HG03378 (cell line): ENCODE measurements at regions not wholly inside any gene's neighbourhood (a gene's known extent, or its start where the extent isn't known, plus 50 kb on each side); places are given as distances from the start of the nearest gene placed in this dataset.
A peak's percentile ranks its signal among the peaks of the same experiment; 100 is the strongest.
"Not testable (repeated sequence)": the region's sequence is repeated elsewhere in the genome, so short reads cannot be mapped to it uniquely, and the experiment has no call there.

Experiments
- ATAC-seq: cut with Tn5 transposase; IDR thresholded peaks from one replicate; pipeline ENCODE4 v1.9.1; 2021; ENCODE audit warnings: mild to moderate bottlenecking, moderate library complexity; ENCODE audit not compliant: unreplicated experiment

GRCh38 chr13:66154976-66155375 is 1075.2 kb downstream of the PCDH9 start:
- ATAC-seq: no peak

DNA sequence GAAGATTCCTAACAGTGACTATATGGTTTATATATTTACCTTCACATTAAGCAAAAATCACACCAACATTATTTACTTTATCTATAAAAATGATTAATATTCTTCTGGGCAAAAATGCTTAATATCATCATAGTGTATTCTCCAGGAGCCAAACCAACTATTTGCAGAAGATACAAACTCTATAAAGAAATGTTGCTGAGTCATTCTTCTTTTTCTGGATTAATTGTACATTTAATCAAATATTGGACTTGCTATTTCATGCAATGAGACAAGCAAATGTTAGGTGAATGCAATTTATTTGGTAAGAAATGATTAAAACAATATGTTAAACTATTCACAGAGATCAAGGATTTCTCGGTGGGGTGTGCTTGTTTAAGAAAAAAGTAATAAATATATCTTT is 1075.8 kb downstream of the PCDH9 start:
- ATAC-seq: no peak

- ATAC-seq: no peak
Measured at GRCh38 chr13:66152596-66152995, 1077.5 kb downstream of the PCDH9 start.

- ATAC-seq: not testable (repeated sequence)
Measured at GRCh38 chr13:66144357-66144756, 1085.8 kb downstream of the PCDH9 start.

GRCh38 chr13:66139701-66140100 is 1090.4 kb downstream of the PCDH9 start:
- ATAC-seq: peak; percentile 27

DNA sequence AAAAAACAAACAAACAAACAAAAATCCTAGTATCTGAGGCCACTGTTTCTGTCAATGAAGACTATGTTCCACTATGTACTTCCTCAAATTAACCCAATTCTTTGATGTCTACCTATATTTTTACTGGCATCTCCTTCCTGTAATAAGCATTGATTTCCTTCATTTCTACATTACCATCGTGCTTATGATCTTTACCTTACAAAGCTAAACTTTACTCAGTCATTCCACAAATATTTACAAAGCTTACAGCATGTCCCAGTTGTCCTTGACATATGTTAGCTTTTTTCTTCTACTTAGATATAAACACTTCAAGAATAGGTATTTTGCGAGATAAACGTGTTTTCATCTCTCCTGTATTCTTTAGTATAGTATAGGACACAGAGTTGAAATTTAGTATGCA is 1090.9 kb downstream of the PCDH9 start:
- no peak for ATAC-seq

DNA sequence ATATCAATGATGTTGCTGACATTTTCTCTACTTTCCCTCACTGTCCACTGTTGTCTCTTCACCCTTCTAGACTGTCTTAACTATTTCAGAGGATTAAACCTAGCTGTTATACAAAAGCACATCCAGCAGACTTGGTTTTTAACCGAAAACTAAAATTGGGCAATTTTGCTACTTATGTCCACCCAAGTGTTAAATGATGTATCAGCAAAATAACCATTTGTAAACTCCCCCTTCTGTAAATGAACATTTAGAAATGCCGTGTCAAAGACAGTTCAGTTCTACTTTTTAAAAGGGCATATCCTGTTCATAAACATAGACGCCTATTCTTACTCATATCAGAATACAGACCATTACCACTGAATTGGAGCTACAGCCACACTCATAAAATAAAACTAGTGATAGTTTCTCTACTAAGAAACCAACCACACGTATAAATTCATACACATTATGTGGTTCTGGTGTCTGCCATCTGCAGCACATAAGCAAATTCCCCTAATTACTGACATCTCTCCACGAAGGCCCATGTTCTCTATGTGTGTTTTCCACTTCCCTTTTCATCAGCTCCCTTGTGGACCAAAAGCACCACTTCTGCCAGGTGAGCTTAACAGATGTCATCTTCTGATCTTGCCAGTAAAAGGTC is 1091.8 kb downstream of the PCDH9 start:
- peak; percentile 95 for ATAC-seq

DNA sequence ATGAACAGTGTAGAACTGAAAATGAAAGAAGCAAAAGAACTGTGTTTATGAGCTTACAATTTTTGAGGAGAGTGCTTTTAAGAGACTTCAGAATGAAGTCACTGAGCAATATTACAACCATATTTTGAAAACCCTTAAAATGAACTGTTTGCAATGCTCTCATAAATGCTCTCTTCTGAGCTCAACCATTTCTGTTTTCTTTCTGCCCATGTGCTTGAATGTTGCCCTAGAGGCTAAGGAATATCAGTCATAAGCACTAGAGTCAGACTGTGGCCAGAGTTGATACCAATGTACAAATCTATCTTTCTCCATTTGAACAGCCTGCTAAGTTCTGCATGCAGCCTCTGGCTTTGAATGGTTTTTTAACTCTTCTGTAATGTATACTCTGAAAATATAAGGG is 1092.8 kb downstream of the PCDH9 start:
- ATAC-seq: peak; percentile 16

DNA sequence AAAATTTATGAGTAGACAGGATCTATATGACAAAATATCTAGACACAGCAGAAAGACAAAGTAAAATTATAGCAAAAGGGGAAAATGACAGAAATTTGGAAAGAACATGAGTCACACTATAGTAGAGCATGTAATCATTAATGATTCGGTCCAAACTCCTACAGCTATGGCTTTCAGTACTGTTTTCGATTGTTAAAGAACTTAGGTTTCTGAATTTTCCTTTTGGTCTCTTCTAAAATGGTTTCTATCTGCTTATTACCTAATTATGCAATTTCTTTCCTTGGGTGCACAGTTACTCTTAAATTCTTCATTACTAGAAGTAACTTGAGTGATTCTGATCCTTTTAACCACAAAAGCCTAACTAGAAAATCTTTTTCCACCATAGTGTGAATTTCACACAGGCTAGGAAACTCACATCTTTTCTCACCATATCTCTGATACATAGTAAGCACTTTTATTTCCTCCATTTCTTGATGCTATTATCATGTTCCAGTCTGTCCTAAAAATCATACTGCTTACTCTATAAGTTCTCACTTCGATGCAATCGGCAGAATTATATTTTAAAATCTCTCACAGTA is 1101.4 kb downstream of the PCDH9 start:
- peak; percentile 97 for ATAC-seq

GRCh38 chr13:66128201-66128600 is 1101.9 kb downstream of the PCDH9 start:
- no peak for ATAC-seq

GRCh38 chr13:66117563-66117962 is 1112.6 kb downstream of the PCDH9 start:
- no peak for ATAC-seq

DNA sequence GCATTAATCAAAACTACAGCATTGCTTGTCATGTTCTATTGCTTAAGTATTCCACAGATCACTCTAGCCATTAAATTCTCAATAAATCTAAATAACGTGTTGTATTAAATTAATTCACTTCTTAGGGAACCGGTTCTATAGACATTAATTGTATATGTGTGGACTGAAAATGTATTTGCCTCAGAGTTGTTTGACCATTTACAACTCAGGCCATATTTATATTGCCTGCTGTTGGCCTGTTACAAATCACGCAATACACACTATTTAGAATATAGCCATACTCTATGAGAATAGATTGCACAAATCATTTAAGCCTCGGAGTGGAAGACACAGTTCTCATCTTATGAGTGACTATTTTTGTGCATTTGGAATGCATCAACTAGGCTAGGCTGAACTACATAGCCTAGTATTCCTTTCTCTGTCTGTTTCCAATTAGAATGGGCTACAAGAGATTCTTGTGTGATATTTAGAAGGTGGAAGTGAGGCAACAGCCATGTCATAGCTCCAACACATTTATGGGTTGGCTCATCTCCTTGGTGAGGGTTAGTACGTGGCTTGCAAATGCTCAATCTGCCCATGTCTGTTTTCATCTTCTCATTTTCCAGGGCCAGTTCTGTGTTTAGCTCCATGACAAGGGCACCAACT is 1116.1 kb downstream of the PCDH9 start:
- ATAC-seq: no peak

- no peak for ATAC-seq
Measured at GRCh38 chr13:66111628-66112027, 1118.5 kb downstream of the PCDH9 start.

DNA sequence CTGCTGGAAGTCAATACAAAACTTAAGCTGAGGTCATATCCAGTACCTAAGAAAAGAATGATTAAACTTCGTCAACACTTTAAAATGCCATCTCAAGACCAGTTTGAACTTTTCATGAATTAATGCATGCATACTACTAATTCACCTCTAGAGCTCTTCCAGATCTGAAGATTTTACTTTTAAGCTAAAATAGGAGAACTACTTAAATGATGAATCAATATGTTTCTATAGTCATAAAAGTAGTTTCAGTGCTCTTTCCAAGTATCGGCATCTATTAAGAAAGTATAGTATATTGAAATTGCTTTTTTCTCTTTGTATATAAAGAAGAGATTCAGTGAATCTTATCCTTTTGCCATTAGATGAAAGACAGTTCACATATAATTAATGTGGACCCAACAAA is 1123.9 kb downstream of the PCDH9 start:
- no peak for ATAC-seq

DNA sequence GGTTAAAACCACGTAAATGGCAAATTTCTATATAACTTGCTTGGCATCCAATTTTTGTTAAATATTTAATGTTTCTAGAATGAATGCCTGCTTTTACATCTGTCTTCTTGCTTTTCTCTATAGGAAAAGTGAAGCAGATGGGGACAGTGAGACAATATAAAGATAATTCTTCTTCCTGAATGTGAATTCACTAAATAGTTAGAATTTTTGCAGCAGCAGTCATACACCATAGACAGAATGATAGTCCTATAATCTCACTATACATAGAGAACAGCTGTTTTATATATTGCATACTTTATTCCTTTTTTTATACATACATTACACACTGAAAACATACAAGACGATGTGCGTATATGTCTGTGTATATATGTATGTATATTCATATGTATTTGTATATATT is 1127.3 kb downstream of the PCDH9 start:
- ATAC-seq: no peak

GRCh38 chr13:66099825-66100224 is 1130.3 kb downstream of the PCDH9 start:
- ATAC-seq: no peak

DNA sequence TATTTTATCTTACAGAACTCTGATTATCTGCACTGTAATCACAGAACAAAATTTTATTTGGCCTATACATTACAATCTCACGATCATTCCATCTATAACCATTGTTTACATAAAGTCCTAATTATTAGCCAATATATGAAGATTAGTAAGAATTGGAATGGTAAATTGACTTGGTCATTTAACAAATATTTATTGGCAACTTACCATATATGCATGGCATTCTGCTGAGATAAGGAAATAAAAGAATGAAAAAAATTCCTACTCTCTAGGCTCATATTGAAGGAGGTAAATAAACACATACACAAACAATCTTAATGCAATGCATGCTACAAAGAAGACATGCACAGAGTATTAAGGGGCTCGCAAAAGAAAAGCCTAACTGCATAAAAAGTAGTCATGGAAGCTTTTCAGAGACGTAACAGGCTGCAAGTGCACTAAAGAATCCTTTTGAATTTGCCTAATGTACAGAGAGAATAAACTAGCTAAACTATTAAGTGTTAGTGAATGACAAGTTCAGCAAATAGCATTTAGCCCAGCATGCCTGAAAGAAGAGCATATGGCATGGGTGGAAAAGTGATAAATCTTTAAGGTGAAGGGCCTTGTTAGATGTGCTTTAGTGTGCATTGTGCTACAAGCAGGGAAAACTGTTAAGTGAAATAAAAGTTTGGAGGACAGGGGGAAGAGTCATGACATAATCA is 1131.1 kb downstream of the PCDH9 start:
- no peak for ATAC-seq

DNA sequence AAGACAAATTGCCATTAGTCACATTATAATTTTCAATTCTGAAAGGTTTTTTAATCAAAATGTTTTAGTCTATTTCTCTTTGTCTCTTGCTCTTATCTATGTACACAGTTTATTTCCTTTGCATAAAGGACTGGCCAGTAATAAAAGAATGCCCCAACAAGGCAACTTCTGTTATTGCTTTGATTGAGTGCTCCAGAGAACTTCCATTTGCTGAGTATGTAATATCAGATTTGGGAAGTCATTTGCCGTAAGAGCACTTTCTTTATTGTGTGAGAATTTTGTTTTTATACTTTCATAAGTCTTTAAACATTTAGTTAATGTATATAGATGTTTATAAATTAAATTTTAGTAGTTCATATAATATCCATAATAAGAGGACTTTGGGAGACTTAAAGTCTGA is 1140.4 kb downstream of the PCDH9 start:
- no peak for ATAC-seq

- no peak for ATAC-seq
Measured at GRCh38 chr13:66087269-66087710, 1142.8 kb downstream of the PCDH9 start.

GRCh38 chr13:66077132-66077689 is 1152.9 kb downstream of the PCDH9 start:
- ATAC-seq: no peak

DNA sequence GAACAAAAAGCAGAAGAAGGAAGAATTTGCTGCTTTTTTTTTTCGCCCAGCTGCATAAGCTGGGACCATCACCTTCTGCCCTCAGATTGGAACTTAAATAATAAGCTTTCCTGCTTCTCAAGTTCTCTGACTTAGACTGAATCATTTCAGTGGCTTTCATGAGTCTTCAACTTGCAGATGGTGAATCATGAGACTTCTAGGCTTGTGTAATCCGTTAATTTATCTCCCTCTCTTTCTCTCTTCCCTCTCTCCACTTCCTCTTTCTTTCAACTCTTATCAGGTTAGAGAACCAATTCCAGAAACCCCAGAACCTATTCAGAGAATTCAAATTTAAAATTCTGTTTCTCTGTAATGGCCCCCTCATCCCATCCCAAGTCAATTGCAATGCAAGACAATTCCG is 1153.7 kb downstream of the PCDH9 start:
- no peak for ATAC-seq
